Colon (tissue), 2 donors: ENCODE measurements at regions not wholly inside any gene's neighbourhood (a gene's known extent, or its start where the extent isn't known, plus 50 kb on each side); places are given as distances from the start of the nearest gene placed in this dataset.
"Not testable (repeated sequence)": the region's sequence is repeated elsewhere in the genome, so short reads cannot be mapped to it uniquely, and the experiment has no call there.

Source experiments
- FAIRE-seq: peaks from 2 replicates; lab custom pipeline; 2012; peaks lifted over from hg19 to GRCh38; lab: Jason Lieb, UNC
- donor health status: control.
- donor health status: control.

DNA sequence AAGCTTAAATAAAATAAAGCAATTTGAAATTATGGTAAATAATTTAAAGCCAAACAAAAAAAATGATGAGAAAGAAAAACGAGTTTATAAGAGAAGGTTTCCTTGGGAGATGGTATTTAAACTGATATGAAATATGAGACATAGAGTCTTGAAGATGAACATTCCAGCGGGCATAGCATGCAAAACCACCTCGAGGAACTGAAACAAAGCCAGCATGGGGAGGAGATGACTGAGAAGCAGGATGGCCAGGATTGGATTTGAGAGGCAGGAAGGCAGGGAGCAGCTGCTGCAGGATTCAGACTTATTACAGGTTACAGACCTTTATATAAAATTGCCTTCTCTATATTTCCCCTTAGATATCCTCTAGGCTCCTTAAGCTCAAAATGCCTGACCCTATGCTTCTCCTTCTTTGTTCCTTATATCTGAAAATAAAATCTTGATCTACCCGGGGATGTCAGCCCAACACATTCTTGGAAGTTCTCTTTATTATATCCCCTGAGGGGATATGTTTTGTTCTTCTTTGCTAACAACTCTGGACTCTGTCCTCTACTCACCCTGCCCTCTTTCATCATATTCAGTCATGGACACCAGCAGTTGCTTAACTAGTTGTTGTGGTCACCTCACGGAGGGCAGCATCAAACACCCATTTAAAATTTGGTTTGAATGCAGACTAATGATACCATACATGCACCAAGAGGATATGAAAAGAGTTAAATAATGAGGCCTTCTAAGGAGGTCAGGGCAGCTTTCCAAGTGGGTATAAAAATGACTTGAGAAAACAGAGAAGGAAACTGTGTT is 719.1 kb upstream of the B3GALT2 start:
- no peak for FAIRE-seq

DNA sequence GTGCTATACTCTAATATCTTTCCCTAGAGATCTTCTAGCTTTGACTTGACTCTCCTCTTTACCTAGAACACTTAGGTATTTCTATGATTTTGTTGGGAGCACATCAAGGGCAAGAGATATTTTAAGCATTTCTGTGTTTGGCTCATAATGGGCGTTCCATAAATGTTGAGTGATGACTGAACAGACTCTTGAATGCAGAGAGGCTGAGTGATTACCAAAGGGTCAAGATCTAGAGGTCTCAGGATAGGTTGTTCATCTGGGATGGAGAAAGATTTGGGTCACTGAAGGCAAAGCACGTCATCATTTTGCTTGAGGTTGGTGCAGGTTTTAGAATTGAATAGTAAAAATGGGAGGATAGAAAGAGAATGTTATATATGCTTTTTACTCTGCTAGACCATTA is 705.4 kb upstream of the B3GALT2 start:
- FAIRE-seq, result no peak

DNA sequence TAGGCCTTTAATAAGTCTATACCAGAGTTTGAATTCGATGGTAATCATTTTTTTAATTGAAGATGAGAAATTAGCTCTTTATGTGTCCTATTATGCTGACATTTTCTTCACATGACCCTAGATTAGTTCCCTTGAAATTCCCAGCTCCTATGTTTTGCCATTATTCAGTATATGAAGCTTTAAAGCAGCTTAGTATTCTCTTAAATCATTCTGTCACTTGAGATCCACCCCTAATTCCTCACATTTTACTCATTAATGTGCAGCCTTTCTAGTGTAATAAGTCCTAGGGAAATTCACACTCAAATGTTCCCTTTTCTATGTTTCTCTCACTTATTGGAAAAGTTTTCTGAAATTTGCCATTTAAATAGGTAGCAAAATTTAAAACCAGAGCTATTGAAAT is 704.5 kb upstream of the B3GALT2 start:
- FAIRE-seq, result no peak

DNA sequence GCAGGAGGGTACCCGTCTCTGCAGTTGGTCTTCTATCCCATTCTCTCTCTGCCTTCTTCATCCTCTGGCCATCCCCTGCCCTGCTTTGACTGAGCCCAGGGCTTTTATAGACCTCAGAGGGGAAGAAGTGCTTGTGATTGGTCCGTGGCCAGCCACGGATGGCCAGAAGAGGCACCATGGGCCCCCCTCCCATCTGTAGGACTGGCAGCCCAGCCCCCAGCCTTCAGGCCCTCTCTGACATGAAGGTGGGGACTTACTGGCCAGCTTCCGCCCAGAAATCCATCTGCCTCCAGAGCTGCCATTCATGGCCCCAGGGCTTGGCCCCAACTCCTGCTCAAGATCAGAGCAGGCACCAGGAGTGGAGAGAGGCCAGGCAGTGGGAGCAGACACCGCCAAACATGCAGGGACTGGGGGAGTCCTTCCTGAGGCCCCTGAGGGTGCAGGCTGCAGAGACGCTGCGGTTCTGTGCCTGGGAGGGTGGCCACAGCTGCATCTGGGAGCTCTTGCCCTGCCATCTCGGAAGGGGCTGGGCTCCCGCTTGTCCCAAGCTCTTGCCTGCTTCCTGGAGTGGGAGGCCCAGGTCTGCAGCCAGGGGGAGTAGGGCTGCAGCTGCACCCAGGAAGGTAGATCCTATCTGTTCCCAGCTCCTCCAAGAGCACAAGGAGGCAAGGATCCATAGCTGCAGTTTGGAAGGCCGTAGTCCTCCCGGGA is 698.6 kb upstream of the B3GALT2 start:
- no peak for FAIRE-seq

DNA sequence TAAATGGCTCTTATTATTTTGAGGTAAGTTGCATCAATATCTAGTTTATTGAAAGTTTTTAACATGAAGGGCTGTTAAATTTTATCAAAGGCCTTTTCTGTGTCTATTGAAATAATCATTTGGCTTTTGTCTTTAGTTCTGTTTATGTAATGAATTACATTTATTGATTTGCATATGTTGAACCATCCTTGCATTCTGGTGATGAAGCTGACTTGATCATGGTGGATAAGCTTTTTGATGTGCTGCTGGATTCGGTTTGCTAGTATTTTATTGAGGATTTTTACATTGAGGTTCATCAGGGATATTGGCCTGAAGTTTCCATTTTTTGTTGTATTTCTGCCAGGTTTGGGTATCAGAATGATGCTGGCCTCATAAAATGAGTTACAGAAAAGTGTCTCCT is 691.5 kb upstream of the B3GALT2 start:
- FAIRE-seq, result not testable (repeated sequence)

DNA sequence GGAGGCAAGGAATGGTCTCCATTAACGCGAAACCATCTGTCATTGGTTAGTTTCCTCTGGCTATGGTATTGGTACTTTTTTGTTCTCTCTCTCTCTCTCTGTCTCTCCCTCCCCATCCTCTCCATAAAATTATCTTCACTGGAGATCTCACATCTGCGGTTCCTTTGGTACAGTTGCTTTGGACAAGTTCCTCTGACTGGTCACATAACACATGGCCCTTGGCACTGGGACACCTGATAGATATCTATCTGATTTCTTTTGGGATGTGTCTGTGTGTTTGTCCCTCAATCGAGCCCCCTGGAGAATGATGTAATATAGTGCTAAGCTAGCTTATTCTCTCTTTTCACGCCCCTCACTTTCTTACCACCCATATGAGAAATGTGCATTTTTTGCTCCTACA is 682.0 kb upstream of the B3GALT2 start:
- FAIRE-seq, result no peak

DNA sequence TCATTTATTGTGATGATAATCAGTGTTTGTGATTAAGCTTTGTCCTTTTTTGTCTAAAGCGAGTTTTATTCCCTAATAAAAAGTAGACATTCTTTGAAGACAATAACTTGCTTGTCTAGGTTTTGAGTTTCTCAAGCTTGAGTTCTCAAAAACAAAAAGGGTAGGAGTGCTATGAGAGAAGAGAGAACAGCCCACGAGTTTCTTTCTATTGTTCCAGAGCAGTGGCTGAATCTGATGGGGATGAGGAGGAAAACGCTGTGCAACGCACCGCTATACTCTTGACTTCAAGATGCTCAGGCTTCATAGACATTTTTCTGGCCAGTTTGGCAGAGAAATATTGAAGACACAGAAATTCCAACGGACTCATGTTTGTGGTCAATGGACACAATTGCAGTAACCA is 669.8 kb upstream of the B3GALT2 start:
- FAIRE-seq, result no peak

DNA sequence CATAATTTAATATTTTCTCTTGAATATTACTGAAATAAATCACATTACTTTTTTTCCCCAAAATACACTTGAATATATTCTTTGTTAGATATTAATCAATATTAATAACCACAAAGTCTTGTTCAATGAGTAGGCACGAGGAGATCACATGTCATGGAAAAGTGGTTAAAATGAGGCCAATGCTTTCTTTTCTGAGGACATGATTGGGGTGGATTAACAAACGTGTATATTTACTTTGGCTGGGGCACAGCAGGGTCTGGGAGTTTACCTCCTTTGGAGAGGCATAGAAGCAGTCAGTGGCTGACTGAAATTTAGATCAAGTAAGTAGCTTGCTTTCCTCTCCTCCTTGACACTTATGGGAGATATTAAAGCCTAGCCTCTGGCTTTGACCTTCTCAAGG is 664.3 kb upstream of the B3GALT2 start:
- FAIRE-seq, result no peak

DNA sequence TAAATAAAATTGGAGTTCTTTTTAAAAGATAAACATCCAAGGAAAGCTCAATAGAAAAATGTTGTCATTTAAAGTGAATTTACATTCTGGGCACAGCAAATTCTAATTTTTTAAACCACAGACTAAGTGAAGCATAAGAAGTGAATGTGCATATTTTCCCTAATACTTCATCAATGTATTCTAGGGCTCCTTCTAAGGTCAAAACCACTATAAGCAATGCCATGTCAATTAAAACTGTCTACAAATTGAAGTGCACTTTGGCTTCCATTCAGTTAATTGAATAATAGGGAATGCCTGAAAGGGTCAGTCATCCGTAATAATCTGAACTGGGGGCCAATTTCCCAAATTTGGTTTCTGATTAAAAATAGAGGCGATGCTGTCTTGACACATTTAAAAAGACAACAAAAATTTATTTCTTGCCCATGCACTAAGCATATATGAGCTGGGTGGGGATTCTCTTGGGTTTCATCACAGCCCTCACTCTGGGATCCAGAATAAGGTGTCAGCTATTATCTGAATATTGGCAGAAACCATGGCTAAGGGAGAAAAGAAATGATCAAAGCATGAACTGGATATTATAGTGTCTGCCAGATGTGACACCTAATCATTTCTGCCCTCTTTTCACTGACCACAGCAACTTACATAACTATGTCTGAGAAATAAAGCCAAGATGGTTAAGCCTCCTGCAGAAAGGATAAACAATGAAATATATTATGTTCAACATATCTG is 660.6 kb upstream of the B3GALT2 start:
- FAIRE-seq, result no peak

DNA sequence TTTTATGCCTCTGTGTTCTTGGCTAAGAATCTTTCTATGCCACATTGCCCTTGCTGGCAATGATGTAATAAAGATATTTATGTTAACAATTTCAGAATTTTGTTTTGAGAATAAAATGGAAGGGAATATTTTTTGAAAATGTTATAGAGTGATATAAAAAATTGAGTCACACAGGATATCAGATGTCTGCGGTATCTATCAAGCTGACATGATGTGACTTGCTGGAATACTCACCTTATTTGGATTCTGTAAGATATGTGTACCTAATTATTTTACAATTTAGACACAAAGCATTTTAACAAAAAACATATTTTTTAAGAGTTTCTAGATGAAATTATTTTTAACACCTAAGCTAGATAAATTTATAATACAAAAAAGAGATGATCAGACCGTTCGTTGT is 660.0 kb upstream of the B3GALT2 start:
- no peak for FAIRE-seq

DNA sequence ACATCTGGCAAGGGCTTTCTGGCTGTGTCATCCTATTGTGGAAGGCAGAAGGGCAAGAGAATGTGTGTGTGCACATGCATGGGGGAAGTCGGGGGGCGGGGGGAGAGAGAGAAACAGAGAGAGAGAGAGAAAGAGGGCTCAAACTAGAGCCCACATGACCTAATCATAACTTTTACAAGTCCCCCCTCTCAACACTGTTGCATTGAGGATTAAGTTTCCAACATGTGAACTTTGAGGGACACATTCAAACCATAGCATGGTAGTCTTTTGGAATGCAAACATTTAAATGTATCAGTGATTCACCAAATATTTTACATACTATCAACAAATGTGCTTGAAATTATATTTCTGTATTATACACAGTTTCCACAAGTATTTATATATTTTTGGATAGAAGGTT is 655.4 kb upstream of the B3GALT2 start:
- FAIRE-seq, result no peak

DNA sequence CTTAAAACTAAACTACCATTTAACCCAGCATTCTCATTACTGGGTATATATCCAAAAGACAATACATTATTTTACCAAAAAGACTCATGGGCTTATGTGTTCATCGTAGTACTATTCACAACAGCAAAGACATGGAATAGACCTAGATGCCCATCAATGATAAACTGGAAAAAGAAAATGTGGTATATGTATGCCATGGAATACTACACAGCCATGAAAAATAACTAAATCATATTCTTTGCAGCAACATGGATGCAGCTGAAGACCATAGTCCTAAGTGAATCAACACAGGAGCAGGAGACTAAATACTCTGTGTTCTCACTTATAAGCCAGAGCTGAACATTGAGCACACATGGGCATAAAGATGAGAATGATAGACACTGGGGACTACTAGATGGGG is 645.1 kb upstream of the B3GALT2 start:
- no peak for FAIRE-seq

DNA sequence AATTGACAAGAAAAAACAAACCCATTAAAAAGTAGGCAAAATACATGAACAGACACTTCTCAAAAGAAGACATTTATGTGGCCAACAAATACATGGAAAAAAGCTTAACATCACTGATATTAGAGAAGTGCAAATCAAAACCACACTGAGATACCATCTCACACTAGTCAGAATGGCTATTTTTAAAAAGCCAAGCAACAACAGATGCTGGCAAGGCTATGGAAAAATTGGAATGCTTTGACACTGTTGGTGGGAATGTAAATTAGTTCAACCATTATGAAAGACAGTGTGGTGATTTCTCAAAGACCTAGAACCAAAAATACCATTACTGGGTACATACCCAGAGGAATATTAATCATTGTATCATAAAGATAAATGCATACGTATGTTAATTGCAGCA is 641.1 kb upstream of the B3GALT2 start:
- FAIRE-seq, result no peak

DNA sequence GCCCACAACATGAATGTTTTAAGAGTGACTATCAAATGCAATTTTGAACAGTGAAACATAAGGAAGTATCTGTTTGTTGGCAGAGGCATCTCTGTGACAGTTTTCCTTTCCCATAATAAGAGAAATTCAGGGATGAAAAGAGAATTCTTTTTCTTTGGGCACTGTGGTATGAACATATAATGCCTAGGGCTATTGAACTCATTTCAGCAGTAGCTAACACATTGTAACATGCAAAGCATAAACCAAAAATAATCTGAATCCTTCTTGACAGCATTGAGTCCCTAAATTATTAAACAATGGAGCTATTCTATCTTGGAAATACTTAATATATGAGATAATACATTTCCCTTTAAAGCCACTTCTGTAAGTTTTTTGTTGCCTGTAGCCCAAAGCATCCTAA is 633.0 kb upstream of the B3GALT2 start:
- no peak for FAIRE-seq

DNA sequence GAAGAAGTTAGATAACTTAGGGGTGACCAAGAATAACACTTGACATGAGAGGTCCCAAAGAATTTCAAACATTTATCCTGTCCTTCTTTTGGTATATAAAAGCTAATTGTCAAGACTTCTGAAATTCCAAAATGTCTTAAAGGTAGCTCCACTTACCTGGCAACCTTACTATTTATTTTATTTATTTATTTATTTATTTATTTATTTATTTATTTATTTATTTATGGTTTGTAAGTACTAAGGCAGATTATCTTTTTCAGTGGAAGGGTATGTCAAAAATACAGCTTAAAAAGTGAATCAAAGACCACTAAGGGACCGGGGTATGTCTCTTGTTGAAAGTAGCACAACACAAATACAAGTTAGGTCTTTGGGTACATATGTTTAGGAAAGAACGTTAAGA is 620.8 kb upstream of the B3GALT2 start:
- FAIRE-seq, result no peak

DNA sequence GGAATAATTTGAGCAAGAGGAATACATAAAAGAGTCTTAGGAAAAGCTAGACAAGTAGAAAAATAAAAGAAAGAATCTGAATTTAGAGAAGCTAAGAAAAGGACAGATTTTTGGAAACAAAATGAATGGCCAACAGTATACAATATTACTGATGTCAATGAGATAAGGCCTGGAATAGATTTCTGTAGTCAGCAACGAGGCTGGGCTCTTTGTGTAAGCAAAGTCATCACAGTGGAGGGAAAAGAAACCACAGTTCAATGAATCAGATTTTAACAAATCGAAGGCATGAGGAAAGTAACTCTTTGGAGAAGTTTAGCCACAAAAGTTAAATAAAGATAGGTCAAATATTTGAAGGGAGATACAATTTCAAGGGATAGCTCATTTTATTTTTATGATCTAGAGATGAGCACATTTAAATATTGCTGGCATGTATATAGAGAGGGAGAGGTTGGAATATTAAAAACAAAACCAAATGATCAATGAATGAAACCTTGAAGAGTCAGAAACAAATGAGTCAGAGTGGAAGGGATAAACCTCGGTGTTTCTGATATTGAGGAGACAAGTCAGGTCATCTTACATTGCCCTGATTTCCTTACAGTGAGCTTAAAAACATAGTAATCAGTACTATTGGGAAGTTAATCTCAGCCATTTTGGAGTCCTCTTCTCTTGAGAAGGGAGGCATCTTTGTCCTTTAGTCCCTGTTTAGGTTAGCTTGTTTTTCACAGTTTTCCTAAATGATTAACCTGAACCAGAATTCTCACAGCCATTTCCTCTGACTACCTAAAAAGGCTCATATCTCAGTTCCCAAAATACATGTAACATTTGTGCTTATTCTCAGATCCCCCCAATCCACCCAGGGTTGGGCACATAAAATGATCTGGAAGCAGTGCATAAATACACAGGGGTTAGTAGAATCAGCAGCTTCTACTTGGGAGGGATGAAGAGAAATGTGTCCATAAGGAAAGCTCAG is 620.0 kb upstream of the B3GALT2 start:
- no peak for FAIRE-seq

DNA sequence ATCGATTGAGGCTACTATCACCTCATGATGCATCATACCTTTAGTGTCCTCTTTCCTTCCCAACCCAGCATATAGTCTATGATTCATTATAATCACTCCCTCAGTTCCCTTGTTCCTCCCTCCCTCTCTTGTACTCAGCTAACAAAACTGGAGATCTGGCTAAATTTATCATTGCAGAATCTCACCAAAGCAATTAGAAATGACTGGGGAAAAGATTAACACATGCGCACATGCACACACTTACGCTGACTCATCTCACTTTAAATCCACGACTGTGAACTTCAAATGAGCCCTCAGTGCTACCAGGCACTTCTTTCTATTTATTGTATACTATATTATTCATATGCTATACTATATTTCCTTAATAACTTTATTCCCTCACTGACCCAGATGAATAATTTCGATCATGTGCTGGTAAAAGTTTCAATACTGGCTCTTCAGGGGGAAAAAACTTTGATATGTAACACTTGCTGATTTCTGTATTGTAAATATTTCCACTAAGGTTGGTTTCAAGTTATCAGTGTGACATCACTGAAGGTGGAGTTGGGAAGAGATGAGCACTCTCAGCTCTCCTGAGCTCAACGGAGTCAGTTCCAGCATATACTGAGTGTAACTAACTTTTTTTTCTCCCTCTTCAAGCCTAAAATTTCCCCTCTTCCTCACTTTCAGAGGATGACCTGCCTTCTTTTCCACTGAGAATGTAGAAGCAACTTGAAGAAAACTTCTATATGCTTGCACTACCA is 613.7 kb upstream of the B3GALT2 start:
- no peak for FAIRE-seq

DNA sequence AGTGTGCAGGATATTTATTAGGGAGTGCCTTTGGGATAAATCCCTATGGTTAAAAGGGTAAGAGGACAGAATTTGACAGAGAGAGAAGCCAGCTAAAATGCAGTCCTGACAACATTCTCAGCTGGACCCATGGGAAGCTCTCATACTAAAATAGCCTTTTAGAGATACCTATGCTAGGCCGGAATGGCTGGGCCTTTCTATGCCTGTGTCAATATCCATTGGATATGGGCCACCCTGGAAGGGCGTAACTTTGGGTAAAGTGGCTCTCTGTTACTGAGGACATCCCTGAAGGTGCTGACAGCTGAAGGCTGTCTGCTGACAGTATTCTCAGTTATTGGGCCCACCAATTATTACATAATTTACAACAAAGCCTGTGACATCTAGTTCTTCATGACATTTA is 613.0 kb upstream of the B3GALT2 start:
- no peak for FAIRE-seq

DNA sequence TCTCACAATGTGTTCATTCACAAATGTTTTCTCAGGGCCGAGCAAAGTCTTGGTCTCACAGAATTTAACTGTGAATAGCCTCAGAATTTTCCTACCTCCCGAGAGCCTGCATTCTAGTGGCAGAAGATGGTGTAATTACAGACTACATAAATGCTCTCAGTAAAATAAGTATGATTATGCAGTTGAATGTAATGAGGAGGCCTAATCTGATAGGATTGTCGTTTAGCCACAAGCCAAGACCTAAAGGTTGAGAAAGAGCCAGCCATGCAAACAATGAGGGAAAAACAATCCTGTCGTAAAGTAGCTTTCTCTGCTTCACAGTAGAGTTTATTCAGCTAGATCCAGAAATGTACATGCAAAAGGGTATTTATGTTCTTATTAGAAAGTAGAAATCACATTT is 607.8 kb upstream of the B3GALT2 start:
- no peak for FAIRE-seq

DNA sequence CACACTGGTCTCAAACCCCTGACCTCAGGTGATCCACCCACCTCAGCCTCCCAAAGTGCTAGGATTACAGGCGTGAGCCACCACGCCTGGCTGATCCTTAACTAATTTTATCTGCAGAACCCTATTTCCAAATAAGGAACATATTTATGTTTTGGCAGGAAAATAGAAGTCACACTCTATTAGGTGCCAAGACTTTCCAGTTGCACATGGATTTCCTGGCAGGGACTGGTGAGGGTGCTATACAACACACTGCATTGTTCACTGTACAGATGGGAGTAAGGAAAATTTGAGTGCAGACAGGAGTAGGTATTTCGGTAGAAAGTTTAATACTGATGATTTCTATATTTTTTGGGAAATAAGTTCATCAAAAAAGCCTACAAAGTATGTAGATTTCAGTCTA is 605.3 kb upstream of the B3GALT2 start:
- FAIRE-seq, result no peak

DNA sequence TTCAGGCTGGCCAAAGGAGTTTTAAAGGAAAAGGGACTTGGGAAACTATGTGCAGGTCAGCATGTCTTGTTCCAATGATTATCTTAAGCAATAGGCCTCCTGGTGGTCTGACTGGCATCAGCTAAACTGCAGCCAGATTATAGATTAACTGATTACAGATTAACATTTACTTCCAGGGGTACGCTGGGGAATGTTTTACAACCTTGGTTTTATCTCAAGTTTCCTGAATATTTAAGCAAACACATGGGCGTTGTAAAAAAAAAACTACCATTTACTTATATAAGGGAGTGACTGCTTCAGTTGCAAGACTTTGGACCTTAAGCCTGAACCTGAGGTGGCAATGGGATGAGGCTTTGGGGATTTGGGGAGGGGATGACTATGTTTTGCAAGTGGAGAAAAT is 600.6 kb upstream of the B3GALT2 start:
- FAIRE-seq, result peak; percentile 14
